HG03159 (cell line): ENCODE measurements at regions not wholly inside any gene's neighbourhood (a gene's known extent, or its start where the extent isn't known, plus 50 kb on each side); places are given as distances from the start of the nearest gene placed in this dataset.

Experiments used
- ATAC-seq: cut with Tn5 transposase; IDR thresholded peaks from one replicate; pipeline ENCODE4 v1.9.1; 2021; ENCODE audit warnings: mild to moderate bottlenecking, moderate library complexity; ENCODE audit not compliant: unreplicated experiment

DNA sequence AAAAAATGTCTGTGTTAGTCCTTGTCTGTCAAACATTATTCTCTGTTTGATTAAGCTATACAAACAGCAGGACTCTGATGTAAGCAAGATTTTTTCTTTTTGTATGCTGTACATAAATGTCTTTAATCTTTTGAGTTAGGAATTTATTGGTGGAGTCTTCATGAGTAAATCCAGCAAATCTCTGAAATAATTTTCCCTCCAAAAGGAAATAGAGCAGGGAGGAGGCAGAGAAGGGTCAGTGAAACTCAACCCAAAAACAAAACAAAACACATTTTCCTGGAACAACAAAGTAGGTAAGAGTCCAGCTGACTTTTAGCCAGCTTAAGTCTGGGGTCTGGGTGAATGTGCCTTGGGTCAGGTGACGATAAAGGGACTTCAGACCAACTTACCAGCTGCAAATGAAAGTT lies 113.7 kb downstream of the FOXA2 start:
- ATAC-seq = no peak

DNA sequence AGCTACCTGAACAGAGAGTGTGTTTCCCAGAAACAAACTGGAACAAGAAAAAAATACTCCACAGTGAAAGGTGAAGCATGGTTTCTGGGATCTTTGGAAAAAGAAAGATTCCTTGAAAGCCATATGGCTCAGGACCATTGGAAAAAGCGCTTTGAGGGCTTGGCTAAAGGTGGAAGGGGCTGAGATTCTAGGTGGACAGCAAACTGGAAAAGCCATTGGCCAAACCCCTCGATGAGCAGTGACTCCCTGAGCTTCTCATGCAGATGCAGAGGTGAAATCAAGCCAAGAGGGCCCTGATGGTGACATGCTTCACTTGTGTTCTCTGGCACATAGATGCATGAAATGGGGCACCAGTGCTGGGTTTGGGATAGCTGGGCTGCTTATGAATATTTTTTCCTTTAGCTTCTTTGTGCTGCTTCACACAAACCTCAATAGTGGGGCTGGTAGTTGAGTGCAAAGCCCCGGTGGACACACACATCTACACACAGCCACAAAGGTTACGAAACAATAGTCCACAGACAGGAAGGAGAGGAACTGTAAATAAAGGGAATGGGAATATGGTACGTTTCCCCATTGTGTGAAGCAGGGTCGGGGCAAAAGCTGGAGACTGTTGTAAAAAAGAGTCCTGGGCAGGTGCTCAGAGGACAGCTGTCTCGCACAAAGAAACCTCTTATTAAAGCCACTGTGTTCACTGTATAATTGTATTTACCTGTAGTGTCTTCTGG lies 117.8 kb downstream of the FOXA2 start:
- no peak for ATAC-seq

DNA sequence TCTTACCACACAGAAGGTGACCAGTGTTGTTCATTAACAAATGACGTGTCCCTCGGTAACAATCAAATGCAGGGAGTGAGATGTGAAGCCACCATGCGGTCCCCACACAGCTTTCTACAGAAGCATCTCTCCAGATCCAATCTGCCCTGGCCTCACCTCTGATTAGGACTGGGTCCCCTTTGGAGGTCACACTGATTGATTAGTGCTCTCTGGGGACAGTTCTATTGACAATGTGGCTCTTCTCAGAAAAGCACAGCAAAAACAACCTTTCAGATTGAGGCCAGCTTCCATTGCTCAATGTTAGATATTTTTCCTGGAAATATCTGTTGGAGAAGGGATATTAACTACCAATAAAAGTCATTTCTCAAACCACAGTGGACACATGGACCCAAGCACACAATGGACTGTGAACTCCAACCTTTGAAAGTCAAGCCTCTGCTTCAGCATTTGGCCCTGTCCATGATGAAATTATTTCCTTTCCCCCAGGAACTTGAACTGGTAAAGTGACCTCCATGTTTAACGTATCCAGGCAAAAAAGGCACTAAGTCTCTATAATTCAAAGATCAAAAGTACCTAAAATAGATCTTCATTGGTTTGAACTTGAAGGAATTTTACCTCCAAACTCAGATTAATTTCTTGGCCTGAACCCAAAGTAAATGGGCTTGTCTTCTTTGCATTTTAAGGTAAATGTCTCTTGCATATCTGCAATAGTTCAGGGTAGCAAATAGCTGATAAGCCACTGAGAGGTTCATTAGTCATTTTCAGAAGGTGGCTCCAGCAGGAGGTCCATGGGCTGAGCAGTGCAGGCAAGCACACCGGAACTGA lies 118.5 kb downstream of the FOXA2 start:
- ATAC-seq = no peak

GRCh38 chr20:22464312-22465003 lies 119.9 kb downstream of the FOXA2 start:
- no peak for ATAC-seq

DNA sequence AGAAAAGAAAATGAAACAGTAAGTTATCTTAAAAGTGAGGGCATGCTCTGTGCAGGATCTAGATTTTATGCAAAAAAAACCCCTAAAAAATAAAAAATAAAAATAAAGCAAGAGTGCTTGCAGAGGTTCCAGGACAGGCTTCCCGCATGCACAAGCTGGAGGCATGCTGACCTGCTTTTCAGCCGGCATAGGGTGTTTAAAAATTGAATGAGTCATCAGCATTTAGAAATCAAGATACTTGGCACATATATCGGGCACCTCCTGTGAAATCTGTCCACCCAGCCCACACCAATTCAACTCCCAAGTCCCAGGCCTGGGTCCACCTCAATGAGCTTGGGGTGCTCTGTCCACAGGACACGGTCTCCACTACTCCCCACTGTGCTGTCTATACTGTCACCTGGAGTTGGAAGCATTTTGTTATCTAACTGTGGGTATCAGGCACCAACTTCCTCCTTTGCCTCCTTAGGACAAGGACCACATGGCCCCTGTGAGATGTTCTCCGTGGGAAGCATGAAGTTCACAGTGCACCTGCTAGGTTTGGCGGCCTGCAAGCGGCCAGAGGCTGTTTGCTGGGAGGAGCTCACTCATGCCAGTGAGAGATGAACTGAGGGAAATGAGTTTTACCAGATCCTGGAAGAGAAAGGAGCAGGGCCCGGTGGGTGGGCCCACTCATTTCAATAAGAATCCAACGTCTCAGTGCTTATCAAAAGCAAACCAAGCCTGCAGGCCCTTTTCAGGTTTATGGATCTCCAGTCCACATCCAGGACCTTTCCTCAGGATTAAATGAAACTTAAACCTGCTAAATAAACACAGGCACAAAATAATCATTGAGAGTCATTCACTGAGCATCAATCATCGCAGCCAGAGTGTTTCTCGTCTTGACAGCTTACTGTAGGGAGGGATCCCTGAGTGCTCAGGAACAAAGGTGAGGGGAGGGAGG lies 121.1 kb downstream of the FOXA2 start:
- no peak for ATAC-seq

- ATAC-seq = no peak
These were observed 123.6 kb downstream of the FOXA2 start for GRCh38 chr20:22460803-22461202.

GRCh38 chr20:22460231-22460630 lies 124.1 kb downstream of the FOXA2 start:
- ATAC-seq = no peak

DNA sequence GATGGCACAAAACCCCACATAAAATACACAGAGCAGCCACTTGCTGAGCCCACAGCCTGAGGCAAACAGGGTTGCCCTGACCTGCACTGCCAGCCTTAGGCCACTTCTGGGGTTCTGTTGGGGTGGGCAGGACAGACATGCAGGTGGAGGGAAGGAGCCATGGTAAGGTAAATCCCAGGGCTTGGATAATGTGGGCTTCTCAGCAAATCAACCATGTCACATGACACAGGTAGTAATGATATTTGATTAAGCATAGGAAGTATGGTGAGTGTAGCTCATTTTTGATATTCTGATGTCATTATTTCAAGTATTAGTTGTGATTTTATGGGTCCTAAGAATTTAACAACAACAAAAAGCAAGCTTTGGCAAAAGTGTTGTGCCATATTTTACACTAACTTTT lies 124.6 kb downstream of the FOXA2 start:
- ATAC-seq = no peak

DNA sequence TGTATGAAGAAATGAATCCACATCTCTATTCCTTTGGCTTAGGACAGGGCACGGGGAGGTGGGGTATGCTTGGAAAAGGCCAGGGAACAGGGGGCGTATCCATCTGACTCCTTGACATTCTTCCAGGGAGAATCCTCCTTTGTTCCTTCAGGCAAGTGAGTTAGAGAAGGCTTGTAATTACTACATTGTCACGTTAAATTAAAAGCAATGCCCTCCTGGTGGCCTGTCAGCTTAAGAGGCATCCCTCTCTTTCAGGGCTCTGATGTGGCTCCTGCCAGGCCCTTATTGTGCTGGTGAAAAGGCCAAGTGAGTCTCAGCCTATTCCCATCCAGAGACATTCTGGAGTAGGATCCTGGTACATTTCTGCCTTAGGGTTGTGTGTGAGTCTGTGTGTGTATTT lies 128.3 kb downstream of the FOXA2 start:
- no peak for ATAC-seq

DNA sequence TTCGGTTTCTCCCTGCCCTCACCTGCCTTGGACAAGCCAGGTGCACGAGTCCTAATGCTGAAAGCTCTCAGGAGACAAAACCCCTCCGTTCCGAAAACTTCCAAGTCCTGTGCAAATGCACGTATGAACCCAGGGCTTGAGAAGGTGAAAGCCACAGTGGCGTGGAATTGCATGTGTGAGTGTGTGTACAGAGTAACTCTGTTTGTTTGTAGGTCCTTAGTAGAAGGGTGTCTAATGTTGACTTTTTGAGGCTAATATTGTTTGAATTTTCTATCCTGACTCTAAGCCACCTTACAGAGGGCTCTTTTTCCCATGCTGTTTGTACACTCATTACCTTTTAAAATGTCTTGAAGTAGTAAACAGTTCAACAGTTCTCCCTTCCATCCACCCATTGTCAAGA lies 129.1 kb downstream of the FOXA2 start:
- no peak for ATAC-seq

GRCh38 chr20:22453244-22454080 lies 130.9 kb downstream of the FOXA2 start:
- no peak for ATAC-seq

- no peak for ATAC-seq
These were observed 131.8 kb downstream of the FOXA2 start for GRCh38 chr20:22452442-22453011.

DNA sequence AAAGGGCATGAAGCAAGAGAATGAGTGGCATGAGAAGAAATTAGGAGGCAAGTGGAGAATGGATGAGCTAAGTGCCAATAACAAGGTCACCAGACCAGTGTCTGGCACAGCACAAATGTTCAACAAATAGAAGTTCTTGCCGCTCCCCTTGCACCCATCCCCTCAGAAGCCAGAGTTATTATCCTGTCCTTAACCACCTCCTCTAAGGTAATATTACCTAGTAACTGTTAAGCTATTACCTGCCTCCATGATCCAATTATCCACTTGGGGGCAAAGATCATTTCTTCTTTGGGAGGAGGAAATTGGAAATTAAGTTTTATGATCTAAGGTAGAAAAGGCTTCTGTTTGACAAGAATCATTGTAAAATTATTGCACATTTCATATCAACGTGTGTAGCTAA lies 133.8 kb downstream of the FOXA2 start:
- no peak for ATAC-seq

- ATAC-seq = no peak
These were observed 135.0 kb downstream of the FOXA2 start for GRCh38 chr20:22449188-22449973.

- ATAC-seq = no peak
These were observed 137.0 kb downstream of the FOXA2 start for GRCh38 chr20:22447447-22447778.

DNA sequence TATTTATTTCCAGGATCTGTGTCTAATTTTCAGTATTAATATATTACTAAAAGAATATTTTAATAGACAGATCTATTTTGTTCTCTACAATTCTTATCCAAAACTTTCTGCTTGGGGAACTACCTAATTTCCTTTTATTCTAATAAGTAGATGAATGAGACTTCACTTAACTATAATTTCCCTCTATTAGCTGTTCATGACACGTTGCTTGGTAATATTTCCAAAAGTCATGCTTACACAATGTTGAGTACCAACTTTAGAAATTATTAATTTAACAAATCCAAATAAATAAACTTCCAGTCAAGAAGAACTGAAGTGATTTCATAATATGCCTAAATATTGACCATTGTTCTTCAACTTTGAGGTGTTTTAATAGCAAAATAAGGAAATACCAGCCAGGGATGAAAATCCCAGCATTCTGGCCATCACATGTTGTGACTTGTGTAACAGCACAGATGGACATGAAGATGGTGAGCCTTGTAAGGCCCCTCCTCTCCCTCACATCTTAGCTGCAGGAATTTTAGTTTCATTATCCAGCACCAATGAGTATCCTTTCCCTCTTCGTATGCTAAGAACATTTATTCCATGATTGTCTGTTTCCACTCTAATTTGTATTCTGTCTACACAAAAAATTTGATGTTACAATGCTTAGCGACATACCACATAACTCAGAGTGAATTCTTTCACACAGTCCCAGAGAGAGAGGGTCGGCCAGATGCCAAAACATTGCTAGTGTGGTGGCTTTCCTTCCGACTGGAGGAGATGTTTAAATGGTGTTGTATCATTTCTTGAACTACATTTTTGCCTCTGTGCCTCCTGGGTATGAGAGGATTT lies 137.5 kb downstream of the FOXA2 start:
- ATAC-seq = no peak

DNA sequence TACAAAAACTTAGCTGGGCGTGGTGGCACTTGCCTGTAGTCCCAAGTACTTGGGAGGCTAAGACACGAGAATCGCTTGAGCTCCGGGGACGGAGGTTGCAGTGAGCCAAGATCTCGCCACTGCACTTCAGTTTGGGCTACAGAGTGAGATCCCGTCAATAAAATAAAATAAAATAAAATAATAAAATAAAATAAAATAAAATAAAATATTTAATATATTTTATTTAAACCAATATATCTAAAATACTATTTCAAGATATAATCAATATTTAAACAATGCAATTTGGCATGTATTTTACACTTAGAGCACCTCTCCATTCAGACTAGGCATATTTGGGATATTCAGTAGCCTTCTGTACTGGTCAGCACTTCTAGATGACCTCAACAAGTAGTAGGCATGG lies 142.1 kb downstream of the FOXA2 start:
- no peak for ATAC-seq

GRCh38 chr20:22438926-22439325 lies 145.4 kb downstream of the FOXA2 start:
- ATAC-seq = no peak
